Adrenal gland (tissue), 5 donors: ENCODE measurements at regions not wholly inside any gene's neighbourhood (a gene's known extent, or its start where the extent isn't known, plus 50 kb on each side); places are given as distances from the start of the nearest gene placed in this dataset.

ENCODE experiments used
- POLR2A ChIP-seq, 2 donors: fragments of 450-650 bp; IDR thresholded peaks; one replicate each; pipeline ENCODE4 v1.6.1; 2017; ENCODE audit warnings: antibody characterized with exemption in 2 of 2, mild to moderate bottlenecking in 2 of 2, moderate library complexity in 1 of 2
- TF ChIP-seq, protein P1 (sequence below), 6 experiments: fragments of 450-650 bp in 4 of 6; fragments of 200-600 bp in 2 of 6; sonication (generic) in 1 of 6; IDR thresholded peaks; 1 replicate in 5 of 6; 2 replicates in 1 of 6; pipeline versions ENCODE4 v1.5.1 to v1.8.0; 2016 to 2021; ENCODE audit warnings: antibody characterized with exemption in 6 of 6, mild to moderate bottlenecking in 2 of 6, moderate library complexity in 1 of 6
- donor health status: DM: no; HTN: no; CAD: no.

DNA sequence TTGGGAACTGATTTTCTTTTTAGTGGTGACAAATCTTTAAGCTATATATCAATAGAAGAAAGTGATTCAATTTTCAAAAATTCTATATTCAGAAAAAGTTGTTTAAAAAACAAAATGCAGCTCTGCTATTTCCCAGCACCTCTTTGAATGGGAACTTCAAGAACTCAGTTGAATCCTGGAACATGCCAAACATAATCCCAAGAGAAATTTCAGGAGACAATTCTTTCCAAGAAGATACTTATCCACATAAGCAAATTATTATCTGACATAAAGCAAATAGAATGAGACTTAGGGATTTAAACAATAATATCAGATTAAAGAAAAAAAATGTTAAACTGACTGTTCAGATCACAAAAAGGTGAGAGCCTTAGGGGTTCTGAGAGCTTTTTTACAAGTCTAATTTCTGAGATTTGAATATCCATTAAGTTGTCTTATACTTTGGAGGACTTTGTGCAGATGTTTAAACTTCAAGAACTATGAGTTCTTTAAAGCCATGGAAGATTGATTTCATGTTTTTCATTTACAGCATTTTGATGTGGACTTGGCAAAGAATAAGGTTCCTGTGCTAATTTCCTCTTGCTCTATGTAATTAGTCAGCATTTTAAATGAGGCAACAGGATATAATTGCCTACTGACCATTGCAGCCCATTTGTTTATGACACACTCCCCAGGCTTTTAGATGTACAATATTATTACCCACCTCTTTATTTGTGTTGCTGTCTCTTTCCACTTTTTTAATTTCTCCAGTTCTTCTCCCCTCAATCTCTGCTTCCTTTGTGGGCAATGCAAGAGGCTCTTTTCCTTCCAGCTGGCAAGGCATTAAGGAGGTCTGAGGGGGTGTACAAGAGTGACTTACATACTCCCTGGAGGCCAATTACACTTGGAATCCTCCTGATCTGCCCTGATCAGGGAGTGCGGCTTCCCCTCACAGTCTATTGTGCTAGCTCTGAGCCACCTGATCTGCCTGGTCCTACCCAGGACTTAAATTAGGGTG, 419.1 kb downstream of the NR2F1-AS1 start:
- TF ChIP-seq, protein P1, sequence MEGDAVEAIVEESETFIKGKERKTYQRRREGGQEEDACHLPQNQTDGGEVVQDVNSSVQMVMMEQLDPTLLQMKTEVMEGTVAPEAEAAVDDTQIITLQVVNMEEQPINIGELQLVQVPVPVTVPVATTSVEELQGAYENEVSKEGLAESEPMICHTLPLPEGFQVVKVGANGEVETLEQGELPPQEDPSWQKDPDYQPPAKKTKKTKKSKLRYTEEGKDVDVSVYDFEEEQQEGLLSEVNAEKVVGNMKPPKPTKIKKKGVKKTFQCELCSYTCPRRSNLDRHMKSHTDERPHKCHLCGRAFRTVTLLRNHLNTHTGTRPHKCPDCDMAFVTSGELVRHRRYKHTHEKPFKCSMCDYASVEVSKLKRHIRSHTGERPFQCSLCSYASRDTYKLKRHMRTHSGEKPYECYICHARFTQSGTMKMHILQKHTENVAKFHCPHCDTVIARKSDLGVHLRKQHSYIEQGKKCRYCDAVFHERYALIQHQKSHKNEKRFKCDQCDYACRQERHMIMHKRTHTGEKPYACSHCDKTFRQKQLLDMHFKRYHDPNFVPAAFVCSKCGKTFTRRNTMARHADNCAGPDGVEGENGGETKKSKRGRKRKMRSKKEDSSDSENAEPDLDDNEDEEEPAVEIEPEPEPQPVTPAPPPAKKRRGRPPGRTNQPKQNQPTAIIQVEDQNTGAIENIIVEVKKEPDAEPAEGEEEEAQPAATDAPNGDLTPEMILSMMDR (IDR thresholded peaks at IDR 0.05), result no peak
- no peak for TF ChIP-seq POLR2A (IDR thresholded peaks at IDR 0.05)
